Suprapubic skin (tissue), 4 donors: ENCODE measurements at regions not wholly inside any gene's neighbourhood (a gene's known extent, or its start where the extent isn't known, plus 50 kb on each side); places are given as distances from the start of the nearest gene placed in this dataset.

Experiments
- CTCF ChIP-seq, 2 donors: fragments of 200-600 bp in 1 of 2; fragments of 450-650 bp in 1 of 2; sonication (generic) in 1 of 2; IDR thresholded peaks; one replicate each; pipeline ENCODE4 v1.5.1; 2016 to 2019; ENCODE audit warnings: antibody characterized with exemption in 2 of 2, mild to moderate bottlenecking in 1 of 2, moderate library complexity in 1 of 2
- POLR2A ChIP-seq, 2 donors: fragments of 450-650 bp; IDR thresholded peaks; one replicate each; pipeline ENCODE4 v1.6.1; 2017; ENCODE audit warnings: antibody characterized with exemption in 2 of 2, mild to moderate bottlenecking in 2 of 2, moderate library complexity in 2 of 2
- POLR2AphosphoS5 ChIP-seq, 3 donors: sonication (generic); formaldehyde crosslinking; IDR thresholded peaks; one replicate each; pipeline ENCODE4 v1.6.1; 2017; ENCODE audit warnings: antibody characterized with exemption in 3 of 3

GRCh38 chr11:90803831-90804230 is 581.0 kb upstream of the CHORDC1 start:
- TF ChIP-seq CTCF (IDR thresholded peaks at IDR 0.05) (no peak), POLR2A (IDR thresholded peaks at IDR 0.05) (no peak), POLR2AphosphoS5 (IDR thresholded peaks at IDR 0.05) (no peak)
